GM12865 (cell line): ENCODE measurements at regions not wholly inside any gene's neighbourhood (a gene's known extent, or its start where the extent isn't known, plus 50 kb on each side); places are given as distances from the start of the nearest gene placed in this dataset.
"Not testable (repeated sequence)": the region's sequence is repeated elsewhere in the genome, so short reads cannot be mapped to it uniquely, and the experiment has no call there.

ENCODE experiments used
- DNase-seq: peaks from one replicate; pipeline ENCODE4 v3.0.0; 2010; ENCODE audit warnings: low read depth
- H3K4me3 ChIP-seq: 2 replicates; pipeline ENCODE4 v1.5.1; 2011; ENCODE audit warnings: mild to moderate bottlenecking, low read depth, low read length, control low read depth
- CTCF ChIP-seq: IDR thresholded peaks from 2 replicates; pipeline ENCODE4 v1.5.1; 2011; ENCODE audit warnings: low read length, control low read depth, low read depth, inconsistent platforms; ENCODE audit not compliant: insufficient read depth; ENCODE audit errors: missing control alignments

GRCh38 chr5:121660142-121660541 lies 191.5 kb upstream of the FTMT start:
- no peak for TF ChIP-seq CTCF
- no peak overlapping the region for H3K4me3 ChIP-seq
- no peak for DNase-seq

GRCh38 chr5:121665542-121665941 lies 186.1 kb upstream of the FTMT start:
- H3K4me3 ChIP-seq, DNase-seq: not testable (repeated sequence)

GRCh38 chr5:121667292-121667691 lies 184.4 kb upstream of the FTMT start:
- no peak for DNase-seq
- no peak overlapping the region for H3K4me3 ChIP-seq
- TF ChIP-seq CTCF: no peak

- no peak for TF ChIP-seq CTCF
- DNase-seq: no peak
- H3K4me3 ChIP-seq: no peak overlapping the region
Observed at GRCh38 chr5:121668635-121669034, 183.0 kb upstream of the FTMT start.

- TF ChIP-seq CTCF: no peak
- no peak for DNase-seq
- no peak overlapping the region for H3K4me3 ChIP-seq
Observed at GRCh38 chr5:121671624-121672023, 180.1 kb upstream of the FTMT start.

GRCh38 chr5:121675924-121676323 lies 175.8 kb upstream of the FTMT start:
- TF ChIP-seq CTCF: no peak
- DNase-seq: no peak

GRCh38 chr5:121681229-121681855 lies 170.3 kb upstream of the FTMT start:
- no peak for TF ChIP-seq CTCF
- H3K4me3 ChIP-seq: no peak overlapping the region
- DNase-seq: no peak

More at GRCh38 chr5:121675924-121676323, 175.8 kb upstream of the FTMT start:
- no peak overlapping the region for H3K4me3 ChIP-seq
